ENCODE measurements at regions not wholly inside any gene's neighbourhood (a gene's known extent, or its start where the extent isn't known, plus 50 kb on each side); places are given as distances from the start of the nearest gene placed in this dataset.

DNA sequence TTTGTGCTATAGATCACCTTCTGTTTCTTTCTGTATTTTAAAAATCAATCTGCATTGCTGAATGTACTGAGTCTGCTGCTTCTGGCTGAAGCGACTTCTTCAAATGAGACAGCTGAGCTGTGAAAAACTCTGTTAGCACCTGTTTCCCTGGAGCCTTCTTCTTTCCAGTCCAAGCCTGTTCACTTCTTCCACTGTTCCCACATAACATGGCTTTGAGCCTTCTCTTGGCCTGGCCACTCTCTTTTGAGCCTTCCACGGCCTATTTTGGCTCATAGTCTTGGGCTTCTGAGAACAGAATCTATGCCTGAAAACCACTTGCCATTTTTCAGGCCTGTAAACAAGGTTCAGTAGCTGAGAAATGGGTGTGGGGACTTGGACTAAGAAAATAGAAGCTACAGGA, 132.9 kb upstream of the IGFBP7 start:
- TF ChIP-seq, protein P1, sequence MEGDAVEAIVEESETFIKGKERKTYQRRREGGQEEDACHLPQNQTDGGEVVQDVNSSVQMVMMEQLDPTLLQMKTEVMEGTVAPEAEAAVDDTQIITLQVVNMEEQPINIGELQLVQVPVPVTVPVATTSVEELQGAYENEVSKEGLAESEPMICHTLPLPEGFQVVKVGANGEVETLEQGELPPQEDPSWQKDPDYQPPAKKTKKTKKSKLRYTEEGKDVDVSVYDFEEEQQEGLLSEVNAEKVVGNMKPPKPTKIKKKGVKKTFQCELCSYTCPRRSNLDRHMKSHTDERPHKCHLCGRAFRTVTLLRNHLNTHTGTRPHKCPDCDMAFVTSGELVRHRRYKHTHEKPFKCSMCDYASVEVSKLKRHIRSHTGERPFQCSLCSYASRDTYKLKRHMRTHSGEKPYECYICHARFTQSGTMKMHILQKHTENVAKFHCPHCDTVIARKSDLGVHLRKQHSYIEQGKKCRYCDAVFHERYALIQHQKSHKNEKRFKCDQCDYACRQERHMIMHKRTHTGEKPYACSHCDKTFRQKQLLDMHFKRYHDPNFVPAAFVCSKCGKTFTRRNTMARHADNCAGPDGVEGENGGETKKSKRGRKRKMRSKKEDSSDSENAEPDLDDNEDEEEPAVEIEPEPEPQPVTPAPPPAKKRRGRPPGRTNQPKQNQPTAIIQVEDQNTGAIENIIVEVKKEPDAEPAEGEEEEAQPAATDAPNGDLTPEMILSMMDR (IDR thresholded peaks at IDR 0.05): no peak
- TF ChIP-seq POLR2AphosphoS5 (IDR thresholded peaks at IDR 0.05; ENCODE audit: low read depth, low read length) (no peak), SIN3A (IDR thresholded peaks at IDR 0.05; ENCODE audit: borderline replicate concordance, insufficient read depth, low read depth, low read length) (no peak), TCF7L2 (IDR thresholded peaks at IDR 0.05; ENCODE audit: low read depth, low read length) (no peak)
- TF ChIP-seq, protein P2, sequence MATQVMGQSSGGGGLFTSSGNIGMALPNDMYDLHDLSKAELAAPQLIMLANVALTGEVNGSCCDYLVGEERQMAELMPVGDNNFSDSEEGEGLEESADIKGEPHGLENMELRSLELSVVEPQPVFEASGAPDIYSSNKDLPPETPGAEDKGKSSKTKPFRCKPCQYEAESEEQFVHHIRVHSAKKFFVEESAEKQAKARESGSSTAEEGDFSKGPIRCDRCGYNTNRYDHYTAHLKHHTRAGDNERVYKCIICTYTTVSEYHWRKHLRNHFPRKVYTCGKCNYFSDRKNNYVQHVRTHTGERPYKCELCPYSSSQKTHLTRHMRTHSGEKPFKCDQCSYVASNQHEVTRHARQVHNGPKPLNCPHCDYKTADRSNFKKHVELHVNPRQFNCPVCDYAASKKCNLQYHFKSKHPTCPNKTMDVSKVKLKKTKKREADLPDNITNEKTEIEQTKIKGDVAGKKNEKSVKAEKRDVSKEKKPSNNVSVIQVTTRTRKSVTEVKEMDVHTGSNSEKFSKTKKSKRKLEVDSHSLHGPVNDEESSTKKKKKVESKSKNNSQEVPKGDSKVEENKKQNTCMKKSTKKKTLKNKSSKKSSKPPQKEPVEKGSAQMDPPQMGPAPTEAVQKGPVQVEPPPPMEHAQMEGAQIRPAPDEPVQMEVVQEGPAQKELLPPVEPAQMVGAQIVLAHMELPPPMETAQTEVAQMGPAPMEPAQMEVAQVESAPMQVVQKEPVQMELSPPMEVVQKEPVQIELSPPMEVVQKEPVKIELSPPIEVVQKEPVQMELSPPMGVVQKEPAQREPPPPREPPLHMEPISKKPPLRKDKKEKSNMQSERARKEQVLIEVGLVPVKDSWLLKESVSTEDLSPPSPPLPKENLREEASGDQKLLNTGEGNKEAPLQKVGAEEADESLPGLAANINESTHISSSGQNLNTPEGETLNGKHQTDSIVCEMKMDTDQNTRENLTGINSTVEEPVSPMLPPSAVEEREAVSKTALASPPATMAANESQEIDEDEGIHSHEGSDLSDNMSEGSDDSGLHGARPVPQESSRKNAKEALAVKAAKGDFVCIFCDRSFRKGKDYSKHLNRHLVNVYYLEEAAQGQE (IDR thresholded peaks at IDR 0.05; ENCODE audit: insufficient read depth in 1 of 2, low read depth in 2 of 2, low read length in 1 of 2): no peak
